HFFc6 (cell line): ENCODE measurements at regions not wholly inside any gene's neighbourhood (a gene's known extent, or its start where the extent isn't known, plus 50 kb on each side); places are given as distances from the start of the nearest gene placed in this dataset.

ENCODE experiments used
- DNase-seq: peaks from one replicate; pipeline ENCODE4 v3.0.0-alpha.2; 2018
- H3K27ac Mint-ChIP-seq: 2 replicates; pipeline ENCODE4 v1.8.0; 2020; ENCODE audit warnings: mild to moderate bottlenecking, mixed read lengths
- H3K27me3 Mint-ChIP-seq: 2 replicates; pipeline ENCODE4 v1.8.0; 2021; ENCODE audit warnings: mild to moderate bottlenecking, moderate library complexity, mixed read lengths; ENCODE audit not compliant: insufficient read depth
- H3K36me3 Mint-ChIP-seq: 2 replicates; pipeline ENCODE4 v1.8.0; 2021; ENCODE audit warnings: low read depth, mixed read lengths
- H3K4me1 Mint-ChIP-seq: 2 replicates; pipeline ENCODE4 v1.8.0; 2020; ENCODE audit warnings: low read depth, mixed read lengths
- H3K4me3 Mint-ChIP-seq: 2 replicates; pipeline ENCODE4 v1.8.0; 2020; ENCODE audit warnings: mild to moderate bottlenecking, moderate library complexity, mixed read lengths
- H3K9me3 Mint-ChIP-seq: 2 replicates; pipeline ENCODE4 v1.8.0; 2020; ENCODE audit warnings: mild to moderate bottlenecking, mixed read lengths
- TF ChIP-seq, protein P1 (sequence below): fragments of 200-600 bp; sonication (generic); IDR thresholded peaks from 2 replicates; pipeline ENCODE4 v1.5.0; 2021; ENCODE audit warnings: antibody characterized with exemption, mild to moderate bottlenecking

DNA sequence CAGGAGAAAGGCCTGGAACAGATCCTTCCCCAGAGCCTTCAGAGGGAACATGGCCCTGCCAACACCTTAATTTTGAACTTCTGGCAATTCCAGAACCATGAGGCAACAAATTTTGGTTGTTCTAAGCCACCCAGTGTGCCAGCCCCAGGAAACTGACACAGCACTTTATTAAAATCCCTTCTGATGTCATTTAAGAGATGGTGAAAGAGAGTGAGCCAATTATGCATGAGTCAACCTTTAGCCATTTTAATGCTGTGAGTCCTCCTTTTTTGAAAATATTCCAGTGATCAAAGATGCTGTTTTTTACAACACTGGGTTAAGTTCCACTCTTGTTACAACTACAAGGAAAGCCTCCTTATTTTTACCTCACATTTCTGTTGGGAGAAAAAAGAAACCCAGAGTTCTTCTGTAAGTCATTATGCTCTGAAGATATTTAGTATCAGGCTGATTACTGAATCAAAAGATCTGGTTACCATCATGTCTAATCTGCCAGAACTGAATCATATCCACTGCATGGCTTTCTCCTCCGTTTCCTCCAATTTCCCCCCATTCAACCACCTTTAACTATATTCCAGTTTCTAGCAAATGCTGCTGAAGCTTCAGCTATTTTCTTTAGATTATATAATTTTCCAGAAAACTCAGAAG lies 235.4 kb downstream of the TXNL1 start:
- H3K9me3 Mint-ChIP-seq, result no peaks in the 10 kb centered on the region
- peak overlapping the region; percentile 97 for H3K27ac Mint-ChIP-seq
- H3K4me3 Mint-ChIP-seq, result peak overlapping the region; percentile 79
- peaks cover 5% of the 10 kb centered on the region; the same call in 1 of the 2 replicates for H3K36me3 Mint-ChIP-seq
- peaks cover 31% of the 10 kb centered on the region for H3K4me1 Mint-ChIP-seq
- DNase-seq, result peak; percentile 87
- TF ChIP-seq, protein P1, sequence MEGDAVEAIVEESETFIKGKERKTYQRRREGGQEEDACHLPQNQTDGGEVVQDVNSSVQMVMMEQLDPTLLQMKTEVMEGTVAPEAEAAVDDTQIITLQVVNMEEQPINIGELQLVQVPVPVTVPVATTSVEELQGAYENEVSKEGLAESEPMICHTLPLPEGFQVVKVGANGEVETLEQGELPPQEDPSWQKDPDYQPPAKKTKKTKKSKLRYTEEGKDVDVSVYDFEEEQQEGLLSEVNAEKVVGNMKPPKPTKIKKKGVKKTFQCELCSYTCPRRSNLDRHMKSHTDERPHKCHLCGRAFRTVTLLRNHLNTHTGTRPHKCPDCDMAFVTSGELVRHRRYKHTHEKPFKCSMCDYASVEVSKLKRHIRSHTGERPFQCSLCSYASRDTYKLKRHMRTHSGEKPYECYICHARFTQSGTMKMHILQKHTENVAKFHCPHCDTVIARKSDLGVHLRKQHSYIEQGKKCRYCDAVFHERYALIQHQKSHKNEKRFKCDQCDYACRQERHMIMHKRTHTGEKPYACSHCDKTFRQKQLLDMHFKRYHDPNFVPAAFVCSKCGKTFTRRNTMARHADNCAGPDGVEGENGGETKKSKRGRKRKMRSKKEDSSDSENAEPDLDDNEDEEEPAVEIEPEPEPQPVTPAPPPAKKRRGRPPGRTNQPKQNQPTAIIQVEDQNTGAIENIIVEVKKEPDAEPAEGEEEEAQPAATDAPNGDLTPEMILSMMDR, result no peak
- no peaks in the 10 kb centered on the region; the same call in none of the 2 replicates for H3K27me3 Mint-ChIP-seq

DNA sequence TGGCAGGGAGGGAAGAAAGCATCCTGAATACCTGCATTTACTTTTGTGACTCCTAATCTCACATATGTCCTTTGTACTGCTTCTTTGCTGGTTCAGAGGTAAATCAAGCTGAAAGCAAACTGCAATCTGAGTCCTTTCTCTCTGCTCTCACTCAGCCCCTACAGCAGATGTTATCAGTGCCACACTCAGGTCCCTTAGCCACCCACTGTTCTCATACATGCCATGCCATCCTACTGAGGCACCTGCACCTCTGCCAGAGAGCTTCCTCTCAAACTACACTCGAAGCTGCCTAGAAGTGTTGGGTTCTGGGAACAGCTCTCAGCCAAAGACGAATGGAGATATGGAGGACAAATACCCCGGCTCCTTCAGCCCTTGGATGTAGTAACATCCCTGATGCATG lies 244.5 kb downstream of the TXNL1 start:
- Mint-ChIP-seq H3K27ac (no peak overlapping the region), H3K9me3 (no peaks in the 10 kb centered on the region), H3K36me3 (no peaks in the 10 kb centered on the region), H3K4me1 (peaks cover 7% of the 10 kb centered on the region), H3K27me3 (no peaks in the 10 kb centered on the region; the same call in 1 of the 2 replicates), H3K4me3 (no peak overlapping the region)
- TF ChIP-seq, protein P1, result no peak
- no peak for DNase-seq

DNA sequence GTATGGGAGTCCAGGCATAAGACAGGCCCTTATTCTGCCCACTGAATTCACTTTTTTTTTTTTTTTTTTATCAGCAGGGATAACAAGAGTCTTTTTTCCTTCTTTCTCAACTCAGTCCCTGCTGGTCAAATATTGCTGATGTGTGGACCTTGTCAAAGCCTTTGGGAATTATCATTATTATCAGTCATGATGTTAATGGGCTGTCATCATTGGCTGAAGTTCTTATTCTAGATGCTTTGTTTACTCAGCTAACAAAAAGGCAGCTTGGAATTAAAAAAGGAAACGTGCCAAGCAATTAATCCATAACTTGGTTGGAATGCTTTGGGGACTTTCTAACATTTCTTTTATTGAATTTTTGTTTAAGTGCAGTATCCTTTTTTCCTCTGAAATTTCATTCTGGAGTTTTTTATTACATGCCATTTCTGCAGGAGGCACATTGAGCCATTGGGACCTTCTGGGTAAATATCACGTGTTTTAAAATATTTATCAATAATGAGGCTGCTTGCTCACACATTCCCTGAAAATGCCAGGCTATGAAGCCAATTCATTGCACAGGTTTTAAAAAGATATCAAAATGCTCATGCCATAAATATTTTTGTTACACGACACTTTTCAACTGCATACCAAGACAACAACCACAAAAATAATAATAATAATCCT lies 246.3 kb downstream of the TXNL1 start:
- no peak for DNase-seq
- Mint-ChIP-seq H3K9me3 (no peaks in the 10 kb centered on the region), H3K36me3 (no peaks in the 10 kb centered on the region), H3K27me3 (no peaks in the 10 kb centered on the region; the same call in 1 of the 2 replicates), H3K4me1 (peaks cover 7% of the 10 kb centered on the region), H3K27ac (no peak overlapping the region), H3K4me3 (no peak overlapping the region)
- TF ChIP-seq, protein P1, result no peak

DNA sequence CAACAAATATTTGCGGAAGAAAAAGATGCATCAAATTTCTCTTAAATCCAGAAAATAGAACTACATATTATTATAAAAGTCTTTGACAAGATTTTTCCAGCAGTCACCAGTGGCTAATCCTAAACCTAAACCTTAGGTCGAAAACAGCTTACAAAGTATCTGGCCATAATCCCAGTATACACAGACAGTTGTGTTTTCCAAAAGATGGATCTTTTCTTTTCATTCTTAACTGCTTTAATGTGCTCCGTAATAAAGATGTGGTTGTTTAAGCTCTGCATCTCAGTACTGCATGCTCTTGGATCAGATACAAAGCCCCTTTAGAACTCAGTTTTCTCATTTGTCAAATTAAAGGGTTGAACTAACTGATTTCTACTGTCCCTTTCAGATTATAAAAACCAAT lies 247.8 kb downstream of the TXNL1 start:
- no peak overlapping the region for H3K4me3 Mint-ChIP-seq
- TF ChIP-seq, protein P1, result no peak
- H3K27ac Mint-ChIP-seq, result no peak overlapping the region
- H3K9me3 Mint-ChIP-seq, result no peaks in the 10 kb centered on the region
- no peaks in the 10 kb centered on the region for H3K36me3 Mint-ChIP-seq
- no peaks in the 10 kb centered on the region; the same call in 1 of the 2 replicates for H3K27me3 Mint-ChIP-seq
- H3K4me1 Mint-ChIP-seq, result peaks cover 7% of the 10 kb centered on the region
- no peak for DNase-seq

DNA sequence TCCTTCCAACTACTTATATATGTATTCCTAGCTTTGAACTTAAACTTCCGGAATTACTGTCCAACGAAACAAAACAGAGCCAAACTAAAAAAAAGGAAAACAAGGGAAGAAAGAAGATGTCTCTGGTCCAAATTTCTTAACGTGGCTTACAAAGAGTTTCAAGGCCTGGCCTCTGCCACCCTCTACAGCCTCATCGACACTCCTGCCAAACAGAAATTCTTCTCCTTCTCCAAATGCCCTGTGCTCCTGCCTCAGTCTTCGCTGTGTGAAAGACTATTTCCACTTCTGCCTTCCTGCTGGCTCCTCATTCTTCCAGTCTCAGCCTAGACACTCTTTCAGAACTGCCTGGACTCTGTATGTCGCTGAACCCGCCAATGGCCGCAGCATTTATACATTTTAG lies 249.2 kb downstream of the TXNL1 start:
- Mint-ChIP-seq H3K4me1 (no peaks in the 10 kb centered on the region; the same call in 1 of the 2 replicates), H3K27ac (no peak overlapping the region), H3K4me3 (no peak overlapping the region), H3K9me3 (no peaks in the 10 kb centered on the region), H3K27me3 (no peaks in the 10 kb centered on the region; the same call in 1 of the 2 replicates), H3K36me3 (no peaks in the 10 kb centered on the region)
- no peak for DNase-seq
- TF ChIP-seq, protein P1, result no peak
